ENCODE measurements at regions not wholly inside any gene's neighbourhood (a gene's known extent, or its start where the extent isn't known, plus 50 kb on each side); places are given as distances from the start of the nearest gene placed in this dataset.

- TF ChIP-seq POLR2A (IDR thresholded peaks at IDR 0.05) (no peak), EP300 (IDR thresholded peaks at IDR 0.05; ENCODE audit: low read depth) (no peak)
Measured at GRCh38 chr2:173442542-173442941, 87.9 kb downstream of the CDCA7 start.

Data from transverse colon (tissue), 1 donor.